Upper lobe of left lung (tissue), 6 donors: ENCODE measurements at regions not wholly inside any gene's neighbourhood (a gene's known extent, or its start where the extent isn't known, plus 50 kb on each side); places are given as distances from the start of the nearest gene placed in this dataset.

Source experiments
- ATAC-seq, 2 donors: fragments of 200-7000 bp; cut with Tn5 transposase; one replicate each; pipeline ENCODE4 v1.9.1; 2022; ENCODE audit warnings: mild to moderate bottlenecking in 2 of 2, moderate library complexity in 2 of 2; ENCODE audit not compliant: low FRiP score in 2 of 2
- DNase-seq, 2 donors: peaks; one replicate each; pipeline ENCODE4 v3.0.0-alpha.2; 2019 to 2020
- H3K27ac ChIP-seq, 4 donors: fragments of 200-600 bp; sonication (generic); one replicate each; pipeline ENCODE4 v1.5.1; 2016 to 2019
- H3K27me3 ChIP-seq, 4 donors: fragments of 200-600 bp; sonication (generic); one replicate each; pipeline ENCODE4 v1.5.1; 2017 to 2019
- H3K36me3 ChIP-seq, 4 donors: fragments of 200-600 bp; sonication (generic); one replicate each; pipeline ENCODE4 v1.5.1; 2016 to 2019
- H3K4me1 ChIP-seq, 4 donors: fragments of 200-600 bp; sonication (generic); one replicate each; pipeline ENCODE4 v1.5.1; 2018 to 2019
- H3K4me3 ChIP-seq, 4 donors: fragments of 200-600 bp; sonication (generic); one replicate each; pipeline ENCODE4 v1.5.1; 2017 to 2019; ENCODE audit warnings: mild to moderate bottlenecking in 2 of 4, moderate library complexity in 1 of 4
- H3K9me3 ChIP-seq, 4 donors: fragments of 200-600 bp; sonication (generic); one replicate each; pipeline ENCODE4 v1.5.1; 2018 to 2019
- EP300 ChIP-seq, 4 donors: sonication (generic); formaldehyde crosslinking; IDR thresholded peaks; one replicate each; pipeline ENCODE4 v1.5.1; 2017; ENCODE audit warnings: antibody characterized with exemption in 4 of 4, control low read depth in 2 of 4
- POLR2A ChIP-seq, 4 donors: fragments of 450-650 bp; IDR thresholded peaks; one replicate each; pipeline ENCODE4 v1.5.1; 2016 to 2017; ENCODE audit warnings: antibody characterized with exemption in 4 of 4, mild to moderate bottlenecking in 2 of 4
- POLR2AphosphoS5 ChIP-seq, 2 donors: sonication (generic); formaldehyde crosslinking; IDR thresholded peaks; one replicate each; pipeline ENCODE4 v1.5.1; 2017; ENCODE audit warnings: antibody characterized with exemption in 2 of 2
- WGBS, 2 donors: methylation state at CpG; one replicate each; pipeline ENCODE4 v1.1.5; 2017 to 2018; 5-methylcytosine and 5-hydroxymethylcytosine counted together
- TF ChIP-seq, protein P1 (sequence below), 6 experiments: fragments of 450-650 bp in 4 of 6; fragments of 200-600 bp in 2 of 6; sonication (generic) in 2 of 6; IDR thresholded peaks; one replicate each; pipeline ENCODE4 v1.5.1; 2016 to 2019; ENCODE audit warnings: antibody characterized with exemption in 6 of 6
- donor health status: DM: no; HTN: no; CAD: no; lungs with moderate emphysema.
- donor health status: DM: no; HTN: yes; CAD: no; lungs with severe emphysema.

DNA sequence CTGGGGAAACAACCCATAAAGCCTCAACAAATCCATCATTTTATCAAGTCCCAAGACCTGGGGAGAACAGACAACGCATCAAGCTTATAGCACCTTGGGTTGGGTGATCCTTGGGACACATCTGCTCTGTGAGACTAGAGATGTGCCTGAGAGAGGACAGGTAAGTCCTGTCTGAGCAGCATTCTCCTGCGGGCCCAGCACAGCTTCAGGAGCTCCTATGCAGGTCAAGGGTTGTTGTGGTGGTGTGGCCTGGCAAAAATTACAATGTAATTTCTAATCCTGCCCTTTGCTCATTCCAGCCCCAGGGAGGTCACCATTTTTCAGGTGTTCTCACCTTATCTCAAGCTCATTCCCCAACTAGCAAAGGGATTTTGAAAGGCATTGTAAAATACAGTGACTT lies 608.1 kb upstream of the CAMK1G start:
- TF ChIP-seq POLR2A (IDR thresholded peaks at IDR 0.05) (no peak), POLR2AphosphoS5 (IDR thresholded peaks at IDR 0.05) (no peak), EP300 (IDR thresholded peaks at IDR 0.05) (no peak)
- TF ChIP-seq, protein P1, sequence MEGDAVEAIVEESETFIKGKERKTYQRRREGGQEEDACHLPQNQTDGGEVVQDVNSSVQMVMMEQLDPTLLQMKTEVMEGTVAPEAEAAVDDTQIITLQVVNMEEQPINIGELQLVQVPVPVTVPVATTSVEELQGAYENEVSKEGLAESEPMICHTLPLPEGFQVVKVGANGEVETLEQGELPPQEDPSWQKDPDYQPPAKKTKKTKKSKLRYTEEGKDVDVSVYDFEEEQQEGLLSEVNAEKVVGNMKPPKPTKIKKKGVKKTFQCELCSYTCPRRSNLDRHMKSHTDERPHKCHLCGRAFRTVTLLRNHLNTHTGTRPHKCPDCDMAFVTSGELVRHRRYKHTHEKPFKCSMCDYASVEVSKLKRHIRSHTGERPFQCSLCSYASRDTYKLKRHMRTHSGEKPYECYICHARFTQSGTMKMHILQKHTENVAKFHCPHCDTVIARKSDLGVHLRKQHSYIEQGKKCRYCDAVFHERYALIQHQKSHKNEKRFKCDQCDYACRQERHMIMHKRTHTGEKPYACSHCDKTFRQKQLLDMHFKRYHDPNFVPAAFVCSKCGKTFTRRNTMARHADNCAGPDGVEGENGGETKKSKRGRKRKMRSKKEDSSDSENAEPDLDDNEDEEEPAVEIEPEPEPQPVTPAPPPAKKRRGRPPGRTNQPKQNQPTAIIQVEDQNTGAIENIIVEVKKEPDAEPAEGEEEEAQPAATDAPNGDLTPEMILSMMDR (IDR thresholded peaks at IDR 0.05) = no peak
- Histone ChIP-seq H3K36me3 (no peaks in the 10 kb centered on the region), H3K4me1 (no peaks in the 10 kb centered on the region), H3K27me3 (no peaks in the 10 kb centered on the region), H3K9me3 (no peaks in the 10 kb centered on the region), H3K27ac (no peak overlapping the region), H3K4me3 (no peak overlapping the region)
- DNase-seq (no peak), ATAC-seq (no peak)
- 45 to 70% methylated on average over 2 of the region's 2 CpGs for WGBS, 2 donors

DNA sequence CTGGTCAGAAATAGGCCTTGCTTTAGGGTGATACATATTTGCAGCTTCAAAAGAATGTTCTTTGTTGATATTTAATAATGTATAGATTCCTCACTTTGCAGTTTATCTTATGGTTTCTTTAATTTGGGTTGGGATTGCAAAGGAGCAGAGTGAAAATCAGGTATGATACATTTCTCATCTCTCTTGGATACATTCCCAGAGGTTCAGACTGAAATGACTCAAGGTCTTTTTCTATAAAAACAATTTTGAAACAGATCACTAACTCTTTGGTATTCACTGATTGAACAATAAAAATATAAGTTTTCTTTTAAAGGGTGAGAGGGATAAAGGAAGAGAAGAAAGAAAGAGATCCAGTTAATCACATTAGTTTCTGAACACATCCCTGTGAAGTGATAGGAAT lies 606.5 kb upstream of the CAMK1G start:
- no peak for DNase-seq
- no peaks in the 10 kb centered on the region for H3K27me3 ChIP-seq
- ATAC-seq = no peak
- no peaks in the 10 kb centered on the region for H3K9me3 ChIP-seq
- no peaks in the 10 kb centered on the region for H3K4me1 ChIP-seq
- no peak overlapping the region for H3K27ac ChIP-seq
- TF ChIP-seq POLR2A (IDR thresholded peaks at IDR 0.05) = no peak
- TF ChIP-seq EP300 (IDR thresholded peaks at IDR 0.05) = no peak
- TF ChIP-seq, protein P1 (IDR thresholded peaks at IDR 0.05) = no peak
- TF ChIP-seq POLR2AphosphoS5 (IDR thresholded peaks at IDR 0.05) = no peak
- H3K36me3 ChIP-seq = no peaks in the 10 kb centered on the region
- no peak overlapping the region for H3K4me3 ChIP-seq

DNA sequence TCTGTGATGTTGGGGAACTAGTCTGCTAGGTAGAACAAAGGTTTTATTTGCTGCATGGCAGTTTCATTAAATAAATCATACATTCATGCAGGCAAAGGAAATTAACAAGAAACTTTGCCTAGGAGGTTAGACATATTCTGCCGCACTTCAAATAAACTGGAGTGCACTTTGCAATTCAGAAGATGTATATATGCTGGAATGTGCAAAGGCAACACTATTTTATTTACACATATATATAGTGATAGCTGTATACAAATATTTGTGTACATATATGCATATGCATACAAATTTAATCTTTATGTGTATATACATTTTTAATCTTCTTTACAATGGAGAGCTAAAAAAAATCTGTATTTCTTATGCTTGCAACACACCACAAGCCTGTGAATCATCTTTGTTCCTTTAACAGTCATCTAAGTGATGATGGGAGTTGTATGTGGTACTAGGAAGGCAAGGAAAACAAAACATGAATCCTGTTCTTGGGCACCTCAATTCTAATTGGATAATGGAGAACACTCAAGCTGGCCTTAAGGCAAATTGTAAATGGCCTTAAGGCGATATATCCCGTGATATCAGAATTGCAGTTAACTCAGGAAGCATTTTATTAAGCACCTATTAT lies 605.8 kb upstream of the CAMK1G start:
- no peak for TF ChIP-seq POLR2AphosphoS5 (IDR thresholded peaks at IDR 0.05)
- TF ChIP-seq, protein P1 (IDR thresholded peaks at IDR 0.05) = no peak
- H3K4me1 ChIP-seq = no peaks in the 10 kb centered on the region
- no peak overlapping the region for H3K27ac ChIP-seq
- H3K4me3 ChIP-seq = no peak overlapping the region
- H3K9me3 ChIP-seq = no peaks in the 10 kb centered on the region
- no peaks in the 10 kb centered on the region for H3K27me3 ChIP-seq
- H3K36me3 ChIP-seq = no peaks in the 10 kb centered on the region
- DNase-seq = no peak
- WGBS, 2 donors = 93% methylated on average over 3 of the region's 3 CpGs
- ATAC-seq = no peak

DNA sequence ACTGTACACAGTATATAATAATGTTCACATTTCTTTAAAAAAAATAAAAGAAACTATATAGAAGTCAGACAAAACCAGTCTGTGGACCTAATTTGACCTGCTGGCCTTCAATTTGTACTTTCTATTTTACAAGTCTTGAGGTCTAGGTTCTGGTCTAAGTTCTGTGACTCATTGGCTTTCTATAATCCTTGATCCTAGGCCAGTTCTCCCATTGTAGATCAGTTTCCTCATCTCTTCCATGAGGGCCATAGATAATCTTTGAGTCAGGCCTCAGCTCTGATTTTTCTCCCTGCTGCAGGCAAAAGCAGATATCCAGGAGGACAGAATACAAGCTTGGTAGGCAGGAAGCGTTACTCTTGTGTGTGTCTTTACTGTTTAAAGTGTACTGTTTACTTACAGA lies 603.7 kb upstream of the CAMK1G start:
- Histone ChIP-seq H3K9me3 (no peaks in the 10 kb centered on the region), H3K27me3 (no peaks in the 10 kb centered on the region), H3K4me1 (no peaks in the 10 kb centered on the region), H3K27ac (no peak overlapping the region), H3K4me3 (no peak overlapping the region), H3K36me3 (no peaks in the 10 kb centered on the region)
- WGBS, 2 donors = 64 to 71% methylated on average over 1 of the region's 1 CpG
- no peak for DNase-seq
- ATAC-seq = no peak
- TF ChIP-seq POLR2AphosphoS5 (IDR thresholded peaks at IDR 0.05) (no peak), EP300 (IDR thresholded peaks at IDR 0.05) (no peak), POLR2A (IDR thresholded peaks at IDR 0.05) (no peak)
- TF ChIP-seq, protein P1 (IDR thresholded peaks at IDR 0.05) = no peak

DNA sequence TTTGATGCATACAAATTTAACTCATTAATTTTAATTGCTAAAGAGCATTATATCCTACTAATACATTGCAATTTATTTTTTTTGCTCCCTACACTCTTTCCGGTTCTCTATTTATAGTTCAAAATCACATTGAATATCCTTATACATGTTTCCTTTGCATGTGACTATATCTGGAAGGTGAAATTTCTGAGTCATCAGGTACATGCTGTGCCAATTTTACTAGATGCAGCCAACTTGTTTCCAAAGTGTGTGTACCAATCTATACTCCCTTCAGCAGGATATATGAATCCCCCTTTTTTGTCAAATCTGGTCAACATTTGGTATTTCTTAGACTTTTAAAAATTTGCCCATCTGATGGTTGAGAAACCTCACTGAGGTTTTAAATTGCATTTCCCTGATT lies 602.9 kb upstream of the CAMK1G start:
- no peak for ATAC-seq
- TF ChIP-seq POLR2A (IDR thresholded peaks at IDR 0.05) (no peak), EP300 (IDR thresholded peaks at IDR 0.05) (no peak), POLR2AphosphoS5 (IDR thresholded peaks at IDR 0.05) (no peak)
- TF ChIP-seq, protein P1 (IDR thresholded peaks at IDR 0.05) = no peak
- H3K36me3 ChIP-seq = no peaks in the 10 kb centered on the region
- WGBS, 2 donors = 69 to 74% methylated on average over 1 of the region's 1 CpG
- H3K4me3 ChIP-seq = no peak overlapping the region
- H3K27ac ChIP-seq = no peak overlapping the region
- H3K27me3 ChIP-seq = no peaks in the 10 kb centered on the region
- H3K4me1 ChIP-seq = no peaks in the 10 kb centered on the region
- H3K9me3 ChIP-seq = no peaks in the 10 kb centered on the region
- no peak for DNase-seq
